HG02642 (cell line): ENCODE measurements at regions not wholly inside any gene's neighbourhood (a gene's known extent, or its start where the extent isn't known, plus 50 kb on each side); places are given as distances from the start of the nearest gene placed in this dataset.
"Not testable (repeated sequence)": the region's sequence is repeated elsewhere in the genome, so short reads cannot be mapped to it uniquely, and the experiment has no call there.

Source experiments
- ATAC-seq: cut with Tn5 transposase; IDR thresholded peaks from one replicate; pipeline ENCODE4 v1.9.1; 2021; ENCODE audit warnings: mild to moderate bottlenecking; ENCODE audit not compliant: unreplicated experiment, poor library complexity

DNA sequence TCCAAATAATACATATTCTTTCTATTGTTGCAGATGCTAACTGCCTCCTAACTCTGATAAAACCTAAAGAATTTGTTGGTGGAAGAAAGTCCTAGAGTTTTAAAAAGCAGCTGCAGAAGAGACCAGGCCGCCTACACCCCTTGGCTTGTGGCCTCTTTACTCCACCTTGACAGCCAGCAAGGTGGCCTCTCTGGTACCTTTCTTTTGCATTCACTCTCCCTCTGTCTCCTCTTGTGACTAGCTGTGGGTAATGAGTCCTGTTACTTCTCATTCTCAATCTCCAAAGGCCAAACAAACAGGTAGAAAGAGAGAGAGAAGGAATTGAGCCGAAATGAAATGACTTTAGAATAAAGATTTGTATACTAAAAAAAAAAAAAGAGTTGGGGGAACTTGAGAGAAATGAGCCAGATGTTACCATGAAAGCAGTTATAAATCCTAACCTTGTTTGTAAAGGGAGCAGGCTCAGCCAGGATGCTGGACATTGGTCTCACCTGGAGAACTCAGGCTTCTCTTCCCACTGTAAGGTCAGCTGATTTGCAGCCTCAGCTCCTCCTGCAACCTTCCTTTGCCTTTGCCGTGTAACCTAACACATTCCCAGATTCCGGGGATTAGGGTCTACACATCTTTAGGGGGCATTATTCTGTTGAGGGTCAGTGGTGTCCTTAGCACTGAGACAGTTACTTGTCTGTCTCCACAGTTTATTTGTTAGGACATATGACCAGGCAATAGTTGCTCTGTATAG, 164.1 kb upstream of the IRF2BP2 start:
- ATAC-seq = no peak

DNA sequence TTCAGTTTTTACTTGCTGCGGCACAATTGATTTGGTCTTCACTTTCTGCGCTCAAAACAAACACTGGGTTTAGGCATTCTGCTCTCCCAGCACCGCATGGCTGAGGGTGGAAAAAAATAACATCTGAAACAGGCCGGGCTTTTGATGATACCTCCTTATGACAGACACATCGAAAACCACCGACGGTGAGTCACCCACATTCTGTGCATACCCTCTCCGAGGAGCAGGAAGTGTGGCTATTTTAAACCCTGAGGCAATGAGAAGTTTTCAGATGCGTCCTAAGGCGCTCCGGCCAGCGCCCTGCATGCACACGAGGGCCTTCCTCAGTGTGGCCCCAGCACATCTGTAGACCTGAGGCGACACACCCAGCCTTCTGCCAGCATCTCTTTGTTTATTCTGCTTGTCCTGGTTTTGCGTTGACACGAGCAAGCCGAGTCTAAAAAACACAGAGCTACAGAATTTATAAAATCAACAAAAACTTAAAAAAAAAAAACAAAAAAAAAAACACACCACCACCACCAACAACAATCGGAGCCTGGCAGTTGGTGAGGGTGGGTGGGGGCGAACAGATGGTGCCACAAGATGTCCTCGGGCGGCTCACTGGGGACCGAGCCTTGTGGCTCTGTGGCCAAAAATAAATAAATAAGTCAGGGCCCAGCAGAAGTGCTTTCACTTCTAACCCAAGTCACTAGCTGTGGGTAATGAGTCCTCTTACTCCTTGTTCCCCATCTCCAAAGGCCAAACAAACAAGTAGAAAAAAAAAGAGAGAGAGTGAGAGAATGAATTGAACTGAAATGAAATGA, 162.6 kb upstream of the IRF2BP2 start:
- ATAC-seq = peak; percentile 91

- ATAC-seq = no peak
Observed at GRCh38 chr1:234771642-234772344, 161.8 kb upstream of the IRF2BP2 start.

DNA sequence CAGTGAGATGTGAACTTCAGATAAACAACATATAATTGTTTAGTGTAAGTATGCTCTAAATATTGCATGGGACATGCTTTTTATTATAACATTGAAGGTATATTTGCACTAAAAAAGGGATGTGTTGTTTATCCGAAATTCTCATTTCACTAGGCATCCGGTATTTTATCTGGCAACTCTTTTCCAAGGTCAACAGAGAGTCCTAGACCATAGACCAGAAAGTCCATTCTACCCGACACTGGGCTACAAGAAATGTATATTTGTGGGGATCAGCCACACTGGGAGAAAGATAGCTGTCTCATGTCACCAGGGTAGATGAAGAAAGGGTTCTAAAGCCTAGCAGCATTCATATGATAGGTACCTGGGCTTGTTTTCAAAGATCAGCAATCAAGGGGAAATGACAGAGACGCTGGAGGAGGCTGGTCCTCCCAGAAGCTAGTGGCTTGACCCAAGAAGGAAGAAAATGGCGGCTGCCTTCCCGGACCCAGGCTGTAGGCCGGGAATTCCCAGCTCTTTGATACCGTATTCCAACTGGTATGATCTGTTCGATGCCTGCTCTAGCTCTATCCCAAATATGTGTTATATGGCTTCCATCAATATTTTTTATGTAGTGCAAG, 161.1 kb upstream of the IRF2BP2 start:
- ATAC-seq = no peak

GRCh38 chr1:234769986-234770795, 160.2 kb upstream of the IRF2BP2 start:
- no peak for ATAC-seq

DNA sequence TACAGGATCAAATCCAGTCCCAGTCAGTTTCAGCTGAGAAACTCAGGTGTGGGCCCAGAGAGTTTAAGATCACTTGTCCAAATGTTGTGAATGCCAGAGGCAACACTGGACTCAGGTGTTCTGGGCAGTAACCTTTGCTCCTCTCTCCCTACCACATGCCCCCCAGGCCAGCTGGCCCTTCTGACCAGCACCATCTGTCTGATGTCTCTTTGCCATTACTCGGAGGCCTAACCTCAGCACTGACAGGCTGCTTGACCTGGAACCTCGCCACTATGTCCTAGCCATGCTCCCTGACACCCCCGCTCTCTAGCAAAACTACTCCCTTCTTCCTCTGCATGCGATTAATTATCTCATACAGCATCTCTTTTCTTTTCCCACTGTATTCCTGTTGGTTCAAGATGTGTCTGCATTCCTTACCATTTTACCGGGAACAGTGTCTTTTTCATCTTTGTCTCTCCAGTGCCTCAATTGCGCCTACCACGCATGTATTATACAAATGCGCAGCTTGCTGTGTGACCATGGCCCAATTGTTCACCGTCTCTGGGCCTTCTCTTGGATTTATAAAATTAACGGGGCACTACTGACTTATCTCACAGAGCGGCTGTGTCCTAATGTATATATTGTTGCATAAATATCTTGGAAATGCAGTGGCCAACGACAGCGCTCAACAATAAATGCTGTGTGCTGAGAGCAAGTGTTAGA, 159.5 kb upstream of the IRF2BP2 start:
- ATAC-seq = no peak

DNA sequence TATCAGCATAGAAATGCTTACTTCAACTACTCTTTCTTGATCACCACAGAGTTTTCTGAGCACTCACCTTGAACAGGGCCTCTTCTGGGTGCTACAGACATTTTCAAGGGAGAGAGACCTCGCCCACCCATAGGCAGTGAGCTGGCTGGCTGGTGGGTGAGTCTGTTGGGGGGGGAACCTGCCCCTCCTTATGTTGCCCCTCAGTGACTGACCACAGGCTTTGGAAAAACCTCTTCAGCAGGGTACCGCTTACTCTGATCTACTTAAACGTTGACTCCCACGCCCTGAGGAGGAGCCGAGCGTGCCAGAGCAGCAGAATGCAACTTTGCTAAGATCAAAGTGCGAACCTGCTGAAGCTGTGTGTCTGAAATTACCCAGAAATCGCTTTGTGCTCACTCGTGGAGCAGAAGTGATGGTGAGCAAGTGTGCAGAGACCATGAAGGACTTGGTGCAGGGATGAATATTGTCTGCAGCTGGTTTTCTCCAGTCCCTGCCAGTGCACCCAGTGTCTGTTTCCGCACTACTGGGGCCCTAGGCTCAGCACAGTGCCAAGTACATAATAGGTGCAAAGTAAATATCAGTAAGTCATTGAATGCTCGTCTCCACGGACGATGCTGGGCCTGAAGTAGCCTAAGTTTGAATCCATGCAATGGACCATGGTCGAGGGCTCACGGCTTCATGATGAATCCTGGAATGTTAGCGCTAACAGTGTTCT, 158.7 kb upstream of the IRF2BP2 start:
- no peak for ATAC-seq

- no peak for ATAC-seq
Observed at GRCh38 chr1:234768171-234768568, 158.2 kb upstream of the IRF2BP2 start.

GRCh38 chr1:234765672-234766071, 155.7 kb upstream of the IRF2BP2 start:
- no peak for ATAC-seq

GRCh38 chr1:234765181-234765580, 155.2 kb upstream of the IRF2BP2 start:
- no peak for ATAC-seq

DNA sequence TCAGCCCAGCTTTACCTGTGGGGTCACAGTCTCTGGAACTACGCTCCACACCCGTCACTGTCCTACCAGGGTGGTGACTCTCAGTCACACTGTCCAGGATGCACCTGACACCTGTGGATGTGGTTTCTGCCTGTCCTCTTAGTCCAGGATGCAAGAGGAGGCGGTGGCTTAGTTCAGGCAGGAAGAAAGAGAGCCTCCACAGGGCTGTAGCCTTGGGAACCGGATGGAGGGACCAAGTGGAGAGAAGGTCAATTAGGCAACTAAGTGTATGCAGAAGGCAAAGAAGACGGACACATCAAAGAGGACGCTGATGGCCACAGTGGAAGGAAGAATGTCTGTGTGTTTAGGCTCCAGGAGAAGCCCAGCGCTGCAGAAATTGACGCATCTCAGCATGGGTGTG, 153.9 kb upstream of the IRF2BP2 start:
- ATAC-seq = no peak

DNA sequence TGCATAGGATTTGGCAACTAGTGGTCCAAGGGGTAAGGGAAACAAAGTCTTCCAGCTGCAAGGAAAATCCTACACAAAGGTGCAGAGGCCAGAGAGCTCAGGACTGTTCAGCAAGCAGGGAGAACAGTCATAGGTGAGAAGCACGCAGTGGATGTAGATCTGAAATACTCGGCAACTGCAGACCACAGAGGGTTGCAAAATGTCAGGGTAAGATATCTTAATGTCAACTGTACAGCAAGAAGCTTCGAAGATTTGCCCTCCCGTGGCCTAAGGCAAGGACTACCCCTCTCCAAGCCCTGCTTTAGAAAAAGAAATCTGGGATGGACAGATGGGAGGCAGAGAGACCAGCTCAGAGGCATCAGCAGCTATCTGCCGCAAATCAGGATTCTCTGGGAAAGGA, 153.4 kb upstream of the IRF2BP2 start:
- no peak for ATAC-seq

DNA sequence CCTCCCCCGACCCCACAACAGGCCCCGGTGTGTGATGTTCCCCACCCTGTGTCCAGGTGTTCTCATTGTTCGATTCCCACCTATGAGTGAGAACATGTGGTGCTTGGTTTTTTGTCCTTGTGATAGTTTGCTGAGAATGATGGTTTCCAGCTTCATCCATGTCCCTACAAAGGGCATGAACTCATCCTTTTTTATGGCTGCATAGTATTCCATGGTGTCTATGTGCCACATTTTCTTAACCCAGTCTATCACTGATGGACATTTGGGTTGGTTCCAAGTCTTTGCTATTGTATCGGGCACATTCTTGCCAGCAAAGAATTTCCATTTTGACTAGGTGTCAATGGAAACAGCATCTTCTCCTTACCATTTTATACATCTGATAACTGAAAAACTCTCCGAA, 152.1 kb upstream of the IRF2BP2 start:
- ATAC-seq = not testable (repeated sequence)

GRCh38 chr1:234760303-234760723, 150.3 kb upstream of the IRF2BP2 start:
- ATAC-seq = no peak

GRCh38 chr1:234759888-234760287, 149.9 kb upstream of the IRF2BP2 start:
- no peak for ATAC-seq

- no peak for ATAC-seq
Observed at GRCh38 chr1:234758851-234759250, 148.9 kb upstream of the IRF2BP2 start.

- ATAC-seq = no peak
Observed at GRCh38 chr1:234756857-234757256, 146.9 kb upstream of the IRF2BP2 start.

DNA sequence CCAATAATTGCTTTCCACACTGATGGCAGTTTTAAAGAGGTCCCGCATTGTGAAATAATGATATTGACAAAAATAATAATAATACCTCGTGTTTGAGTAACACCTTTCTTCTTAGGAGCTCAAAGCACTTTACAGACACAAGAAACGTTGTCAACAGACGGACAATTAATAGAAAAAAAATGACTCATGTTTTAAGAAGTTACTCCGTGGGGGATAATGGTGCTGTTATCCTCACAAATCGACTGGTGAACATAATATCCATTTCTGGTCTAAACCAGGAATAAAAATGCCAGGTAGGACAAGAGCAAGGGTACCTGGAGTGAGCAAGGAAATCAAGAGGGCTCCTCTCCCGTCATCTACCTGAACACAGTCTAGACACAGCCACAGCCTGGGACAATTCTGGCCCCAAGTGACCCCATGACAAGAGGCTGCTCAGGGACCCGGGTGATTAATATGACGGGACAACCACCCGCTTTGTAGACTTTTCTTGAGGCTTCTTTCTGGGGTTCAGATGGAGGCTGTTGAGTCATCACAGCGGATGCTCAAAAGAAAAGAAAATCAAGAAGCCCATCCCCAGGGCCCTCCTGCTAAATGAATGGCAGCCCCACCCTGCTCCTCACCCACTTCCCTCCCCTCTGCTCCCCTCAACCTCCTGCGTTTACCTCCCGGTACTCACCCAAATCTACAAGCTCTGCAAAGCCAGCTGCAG, 146.2 kb upstream of the IRF2BP2 start:
- ATAC-seq = no peak
